Right atrium auricular region (tissue), 2 donors: ENCODE measurements at regions not wholly inside any gene's neighbourhood (a gene's known extent, or its start where the extent isn't known, plus 50 kb on each side); places are given as distances from the start of the nearest gene placed in this dataset.

Experiments
- DNase-seq: peaks from one replicate; pipeline ENCODE4 v3.0.0-alpha.2; 2019; ENCODE audit warnings: low spot score
- H3K27ac ChIP-seq, 2 donors: fragments of 200-600 bp; sonication (generic); 1 replicate in 1 of 2; 2 replicates in 1 of 2; pipeline ENCODE4 v1.5.1; 2016 to 2019
- H3K27me3 ChIP-seq, 2 donors: fragments of 200-600 bp; sonication (generic); one replicate each; pipeline versions ENCODE4 v1.5.1 to v1.6.0; 2017 to 2019
- H3K36me3 ChIP-seq: fragments of 200-600 bp; sonication (generic); one replicate; pipeline ENCODE4 v1.5.1; 2016
- H3K4me1 ChIP-seq, 2 donors: fragments of 200-600 bp; sonication (generic); one replicate each; pipeline versions ENCODE4 v1.5.1 to v1.6.0; 2017 to 2019
- H3K4me3 ChIP-seq, 2 donors: fragments of 200-600 bp; sonication (generic); 1 replicate in 1 of 2; 2 replicates in 1 of 2; pipeline ENCODE4 v1.5.1; 2017 to 2019; ENCODE audit warnings: mild to moderate bottlenecking in 1 of 2, moderate library complexity in 1 of 2
- H3K9me3 ChIP-seq, 2 donors: fragments of 200-600 bp; sonication (generic); one replicate each; pipeline ENCODE4 v1.5.1; 2019
- TF ChIP-seq, protein P1 (sequence below), 2 donors: fragments of 200-600 bp; sonication (generic); IDR thresholded peaks; one replicate each; pipeline ENCODE4 v1.5.1; 2019; ENCODE audit warnings: antibody characterized with exemption in 2 of 2

DNA sequence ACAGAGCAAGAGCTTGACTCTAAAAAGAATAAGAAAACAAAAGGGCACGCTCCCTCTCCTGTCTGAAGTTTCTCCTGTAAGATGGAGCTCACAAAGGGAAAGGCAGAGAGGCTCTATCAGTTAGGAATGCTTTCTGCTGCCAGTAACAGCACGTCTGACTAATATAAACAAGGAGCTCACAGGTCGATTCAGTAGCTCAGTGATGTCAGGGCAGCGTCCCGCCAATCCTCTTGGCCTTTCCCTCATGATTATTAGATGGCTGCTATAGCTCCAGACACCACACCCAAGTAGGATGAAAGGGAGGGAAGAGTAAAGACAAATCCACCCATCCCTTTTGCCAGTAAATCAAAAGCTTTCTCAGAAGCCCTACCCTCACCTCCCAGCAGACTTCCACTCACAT, 51.3 kb upstream of the HMGXB4 start:
- no peak for DNase-seq
- TF ChIP-seq, protein P1, sequence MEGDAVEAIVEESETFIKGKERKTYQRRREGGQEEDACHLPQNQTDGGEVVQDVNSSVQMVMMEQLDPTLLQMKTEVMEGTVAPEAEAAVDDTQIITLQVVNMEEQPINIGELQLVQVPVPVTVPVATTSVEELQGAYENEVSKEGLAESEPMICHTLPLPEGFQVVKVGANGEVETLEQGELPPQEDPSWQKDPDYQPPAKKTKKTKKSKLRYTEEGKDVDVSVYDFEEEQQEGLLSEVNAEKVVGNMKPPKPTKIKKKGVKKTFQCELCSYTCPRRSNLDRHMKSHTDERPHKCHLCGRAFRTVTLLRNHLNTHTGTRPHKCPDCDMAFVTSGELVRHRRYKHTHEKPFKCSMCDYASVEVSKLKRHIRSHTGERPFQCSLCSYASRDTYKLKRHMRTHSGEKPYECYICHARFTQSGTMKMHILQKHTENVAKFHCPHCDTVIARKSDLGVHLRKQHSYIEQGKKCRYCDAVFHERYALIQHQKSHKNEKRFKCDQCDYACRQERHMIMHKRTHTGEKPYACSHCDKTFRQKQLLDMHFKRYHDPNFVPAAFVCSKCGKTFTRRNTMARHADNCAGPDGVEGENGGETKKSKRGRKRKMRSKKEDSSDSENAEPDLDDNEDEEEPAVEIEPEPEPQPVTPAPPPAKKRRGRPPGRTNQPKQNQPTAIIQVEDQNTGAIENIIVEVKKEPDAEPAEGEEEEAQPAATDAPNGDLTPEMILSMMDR (IDR thresholded peaks at IDR 0.05): no peak
- Histone ChIP-seq H3K4me1 (no peaks in the 10 kb centered on the region), H3K27ac (no peak overlapping the region), H3K9me3 (no peaks in the 10 kb centered on the region), H3K36me3 (no peaks in the 10 kb centered on the region), H3K4me3 (no peak overlapping the region), H3K27me3 (no peaks in the 10 kb centered on the region)

DNA sequence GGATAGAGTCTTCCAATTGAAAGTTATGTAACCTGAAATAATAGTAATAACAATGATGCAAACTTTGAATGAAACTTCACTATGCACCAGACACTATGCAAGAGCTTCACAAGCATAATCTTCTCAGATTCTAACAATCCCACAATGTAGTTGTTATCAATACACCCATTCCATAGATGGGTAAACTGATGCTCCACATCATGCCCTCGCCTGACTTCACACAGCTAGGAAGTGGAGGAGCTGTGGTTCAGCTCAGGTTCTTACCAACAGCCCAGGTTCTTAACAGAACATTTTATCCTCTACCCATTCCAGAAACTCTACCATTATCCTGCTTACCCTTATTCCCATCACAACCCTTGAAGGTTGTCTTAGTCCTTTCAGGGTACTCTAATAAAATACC, 50.4 kb upstream of the HMGXB4 start:
- Histone ChIP-seq H3K9me3 (no peaks in the 10 kb centered on the region), H3K27me3 (no peaks in the 10 kb centered on the region), H3K4me1 (no peaks in the 10 kb centered on the region), H3K36me3 (no peaks in the 10 kb centered on the region), H3K4me3 (no peak overlapping the region), H3K27ac (no peak overlapping the region)
- no peak for DNase-seq
- TF ChIP-seq, protein P1 (IDR thresholded peaks at IDR 0.05): no peak
